Testis (tissue), 2 donors: ENCODE measurements at regions not wholly inside any gene's neighbourhood (a gene's known extent, or its start where the extent isn't known, plus 50 kb on each side); places are given as distances from the start of the nearest gene placed in this dataset.

ENCODE experiments used
- DNase-seq: peaks from one replicate; pipeline ENCODE4 v3.0.0-alpha.2; 2019
- H3K27ac ChIP-seq, 2 donors: fragments of 200-600 bp; sonication (generic); one replicate each; pipeline ENCODE4 v1.5.1; 2019
- H3K27me3 ChIP-seq: fragments of 200-600 bp; sonication (generic); one replicate; pipeline ENCODE4 v1.5.1; 2019
- H3K36me3 ChIP-seq: fragments of 200-600 bp; sonication (generic); one replicate; pipeline ENCODE4 v1.5.1; 2017; ENCODE audit warnings: low read depth; ENCODE audit errors: missing control alignments
- H3K4me1 ChIP-seq: fragments of 200-600 bp; sonication (generic); one replicate; pipeline ENCODE4 v1.5.1; 2019
- H3K4me3 ChIP-seq, 2 donors: fragments of 200-600 bp; sonication (generic); one replicate each; pipeline ENCODE4 v1.5.1; 2017 to 2019
- H3K9me3 ChIP-seq: fragments of 200-600 bp; sonication (generic); one replicate; pipeline ENCODE4 v1.5.1; 2017
- CTCF ChIP-seq, 3 experiments: fragments of 450-650 bp in 2 of 3; fragments of 200-600 bp in 1 of 3; sonication (generic) in 1 of 3; IDR thresholded peaks; one replicate each; pipeline ENCODE4 v1.5.1; 2016 to 2019; ENCODE audit warnings: antibody characterized with exemption in 3 of 3, mild to moderate bottlenecking in 2 of 3, moderate library complexity in 1 of 3
- POLR2A ChIP-seq: fragments of 450-650 bp; IDR thresholded peaks from one replicate; pipeline ENCODE4 v1.6.1; 2017; ENCODE audit warnings: antibody characterized with exemption, mild to moderate bottlenecking, moderate library complexity
- WGBS, 2 donors: methylation state at CpG; one replicate each; pipeline ENCODE4 v1.1.5; 2018; 5-methylcytosine and 5-hydroxymethylcytosine counted together
- intact Hi-C: fragments of 100-400 bp; cut with DNase I; formaldehyde crosslinking; loops from one replicate; pipeline ENCODE4 v1.15.1; 2023; ENCODE audit warnings: low total_unique reads

- H3K36me3 ChIP-seq: no peaks in the 10 kb centered on the region
- H3K4me3 ChIP-seq: no peak overlapping the region
- H3K4me1 ChIP-seq: no peaks in the 10 kb centered on the region
- intact Hi-C loops: no loop called here
- TF ChIP-seq CTCF (IDR thresholded peaks at IDR 0.05) (no peak), POLR2A (no peak)
- DNase-seq: no peak
- WGBS, 2 donors: 69 to 75% methylated on average over 5 of the region's 5 CpGs
- H3K27me3 ChIP-seq: no peaks in the 10 kb centered on the region
- no peaks in the 10 kb centered on the region for H3K9me3 ChIP-seq
- no peak overlapping the region for H3K27ac ChIP-seq
Observed at GRCh38 chr11:18878211-18878610, 61.0 kb downstream of the MRGPRX1 start.

GRCh38 chr11:18865951-18866350, 73.3 kb downstream of the MRGPRX1 start:
- TF ChIP-seq CTCF (IDR thresholded peaks at IDR 0.05): no peak
- no peak for TF ChIP-seq POLR2A
- intact Hi-C loops: loop anchor here (10.0 kb wide), 1 partner anchor 59 kb away; no protein-coding TSS in a partner anchor
- Histone ChIP-seq H3K36me3 (no peaks in the 10 kb centered on the region), H3K27ac (no peak overlapping the region), H3K4me3 (no peak overlapping the region), H3K4me1 (no peaks in the 10 kb centered on the region), H3K9me3 (no peaks in the 10 kb centered on the region), H3K27me3 (no peaks in the 10 kb centered on the region)
- 79 to 86% methylated on average over 2 of the region's 2 CpGs for WGBS, 2 donors
- no peak for DNase-seq

GRCh38 chr11:18865261-18865660, 73.7 kb upstream of the PTPN5 start:
- Histone ChIP-seq H3K27ac (no peak overlapping the region), H3K9me3 (no peaks in the 10 kb centered on the region), H3K4me3 (no peak overlapping the region), H3K36me3 (no peaks in the 10 kb centered on the region), H3K4me1 (no peaks in the 10 kb centered on the region), H3K27me3 (no peaks in the 10 kb centered on the region)
- no peak for DNase-seq
- intact Hi-C loops: loop anchor here (10.0 kb wide), 1 partner anchor 60 kb away; no protein-coding TSS in a partner anchor
- no peak for TF ChIP-seq CTCF (IDR thresholded peaks at IDR 0.05)
- TF ChIP-seq POLR2A: no peak
- 66 to 68% methylated on average over 3 of the region's 3 CpGs for WGBS, 2 donors

GRCh38 chr11:18853086-18853720, 61.6 kb upstream of the PTPN5 start:
- no peak for DNase-seq
- 40 to 47% methylated on average over 4 to 5 of the region's 5 CpGs for WGBS, 2 donors
- Histone ChIP-seq H3K27me3 (no peaks in the 10 kb centered on the region), H3K36me3 (no peaks in the 10 kb centered on the region), H3K4me1 (no peaks in the 10 kb centered on the region), H3K4me3 (no peak overlapping the region), H3K9me3 (no peaks in the 10 kb centered on the region), H3K27ac (no peak overlapping the region)
- TF ChIP-seq CTCF (IDR thresholded peaks at IDR 0.05) (no peak), POLR2A (no peak)
- intact Hi-C loops: no loop called here

- TF ChIP-seq CTCF (IDR thresholded peaks at IDR 0.05) (no peak), POLR2A (no peak)
- intact Hi-C loops: no loop called here
- no peak overlapping the region for H3K27ac ChIP-seq
- no peak for DNase-seq
- H3K4me3 ChIP-seq: no peak overlapping the region
- 92 to 94% methylated on average over 1 of the region's 1 CpG for WGBS, 2 donors
- H3K9me3 ChIP-seq: no peaks in the 10 kb centered on the region
- no peaks in the 10 kb centered on the region for H3K4me1 ChIP-seq
- no peaks in the 10 kb centered on the region for H3K36me3 ChIP-seq
- no peaks in the 10 kb centered on the region for H3K27me3 ChIP-seq
Observed at GRCh38 chr11:18849406-18849805, 57.8 kb upstream of the PTPN5 start.
